HG03354 (cell line): ENCODE measurements at regions not wholly inside any gene's neighbourhood (a gene's known extent, or its start where the extent isn't known, plus 50 kb on each side); places are given as distances from the start of the nearest gene placed in this dataset.

Experiments
- ATAC-seq: cut with Tn5 transposase; IDR thresholded peaks from one replicate; pipeline ENCODE4 v1.9.1; 2021; ENCODE audit warnings: mild to moderate bottlenecking; ENCODE audit not compliant: unreplicated experiment, poor library complexity, severe bottlenecking

DNA sequence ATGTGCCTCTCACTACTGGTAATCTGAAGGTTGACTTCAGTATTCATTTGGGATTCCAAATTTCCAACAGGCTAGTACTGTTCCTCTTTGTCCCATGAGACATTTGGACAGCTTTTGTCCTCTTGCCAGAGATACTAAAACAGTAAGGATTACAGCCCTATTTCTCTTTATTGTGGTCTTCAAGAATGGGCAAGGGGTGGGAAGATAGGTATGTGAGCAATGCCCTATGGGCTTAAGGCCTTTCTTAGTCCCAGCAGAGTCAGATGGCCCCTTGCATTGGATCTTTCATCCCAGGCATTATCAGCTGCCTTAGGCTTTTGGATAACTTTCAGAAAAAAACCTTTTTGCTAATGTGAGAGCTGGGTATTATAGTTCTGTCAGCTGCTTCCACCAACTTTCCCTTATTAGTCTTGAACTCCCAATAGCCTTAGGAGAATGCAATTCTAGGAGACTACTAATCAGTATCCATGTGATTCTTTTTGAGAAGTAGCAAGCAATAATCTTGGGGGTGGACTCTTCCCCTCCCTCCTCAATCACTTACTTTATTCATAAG lies 361.1 kb upstream of the NUDT12 start:
- ATAC-seq, result no peak

DNA sequence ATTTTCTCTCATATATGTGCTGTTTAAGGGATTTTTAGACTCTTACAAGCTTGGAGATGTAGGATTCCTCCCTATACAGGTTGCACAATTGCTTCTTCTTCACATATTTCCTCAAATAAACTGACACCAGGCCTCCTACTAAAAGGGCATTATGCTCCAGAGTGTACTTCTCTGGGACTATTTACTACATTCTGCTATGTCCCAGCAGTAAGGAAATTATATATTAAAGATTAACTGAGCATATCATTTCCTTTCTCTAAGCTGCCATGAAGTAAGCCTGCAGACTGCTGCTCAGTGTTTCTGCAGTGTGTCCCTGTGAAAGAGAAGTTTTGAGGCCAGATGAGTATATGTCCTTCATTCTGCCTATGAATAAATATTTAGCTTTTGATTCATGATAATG lies 356.9 kb upstream of the NUDT12 start:
- ATAC-seq, result no peak

DNA sequence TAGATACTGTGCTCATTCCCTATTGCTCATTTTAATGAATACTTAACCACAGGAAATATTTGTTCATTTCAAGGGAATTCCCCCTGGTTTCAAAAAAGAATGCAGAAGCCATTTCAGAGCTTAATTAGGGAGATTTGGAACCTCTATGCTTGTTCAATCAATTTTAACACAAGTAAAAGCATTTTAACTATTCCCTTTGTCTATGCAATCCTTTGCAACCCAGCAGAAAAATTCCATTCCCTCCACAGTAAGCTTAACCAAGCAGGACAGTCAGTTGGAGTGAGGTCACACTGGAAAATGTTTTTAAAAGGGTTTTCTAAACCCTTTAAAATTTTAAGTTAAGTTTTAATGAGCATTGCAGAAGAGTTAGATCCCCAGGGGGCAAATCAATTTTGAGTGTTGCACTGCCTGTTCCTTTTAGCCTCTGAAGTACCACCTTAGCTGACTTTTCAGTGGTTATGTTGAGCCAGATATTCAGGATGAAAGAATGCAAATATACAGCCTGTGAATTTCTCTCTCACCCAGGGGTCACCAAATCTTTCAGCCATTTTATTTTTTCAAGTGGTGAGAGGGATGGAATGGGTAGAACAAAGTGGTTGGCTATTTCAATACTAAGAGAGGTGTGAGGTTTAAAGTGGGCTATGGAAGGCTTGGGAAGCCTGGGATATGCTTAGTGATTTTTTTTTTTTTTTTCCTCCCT lies 356.2 kb upstream of the NUDT12 start:
- ATAC-seq, result no peak

DNA sequence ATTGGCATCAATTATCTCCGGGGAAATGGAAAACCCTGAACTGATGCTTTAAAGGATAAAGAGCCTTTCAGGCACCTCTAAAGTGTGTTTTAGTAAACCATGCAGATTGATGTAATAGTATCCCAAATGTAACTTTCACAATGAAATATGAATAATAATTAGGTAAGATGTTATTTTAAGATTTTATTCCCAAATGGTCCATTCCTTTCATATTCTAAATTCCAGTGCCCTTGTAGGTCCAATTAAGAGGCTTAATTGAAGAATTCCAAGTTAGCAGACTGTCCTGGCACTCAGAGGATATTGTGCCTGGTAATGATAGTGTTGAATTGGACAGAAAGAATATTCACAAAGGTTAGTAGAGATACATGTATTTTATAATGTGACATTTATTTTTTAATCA lies 352.5 kb upstream of the NUDT12 start:
- no peak for ATAC-seq

DNA sequence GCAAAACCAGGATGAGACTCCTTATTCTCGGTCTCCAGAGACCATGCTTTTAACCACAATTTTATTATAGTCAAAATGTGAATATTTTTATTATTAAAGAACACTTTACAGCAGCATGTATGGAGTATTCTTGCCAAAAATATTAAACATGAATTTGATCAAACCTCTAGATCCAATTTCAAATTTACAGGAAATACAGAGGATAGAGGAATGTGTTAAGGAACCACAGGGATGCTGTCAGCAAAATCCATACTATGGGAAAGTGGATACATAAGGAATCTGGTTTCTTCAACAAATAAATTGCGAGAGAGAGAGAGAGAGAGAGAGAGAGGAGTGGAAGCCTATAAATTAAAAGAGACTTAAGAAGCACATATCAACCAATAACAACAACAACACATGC lies 348.2 kb upstream of the NUDT12 start:
- ATAC-seq, result no peak

DNA sequence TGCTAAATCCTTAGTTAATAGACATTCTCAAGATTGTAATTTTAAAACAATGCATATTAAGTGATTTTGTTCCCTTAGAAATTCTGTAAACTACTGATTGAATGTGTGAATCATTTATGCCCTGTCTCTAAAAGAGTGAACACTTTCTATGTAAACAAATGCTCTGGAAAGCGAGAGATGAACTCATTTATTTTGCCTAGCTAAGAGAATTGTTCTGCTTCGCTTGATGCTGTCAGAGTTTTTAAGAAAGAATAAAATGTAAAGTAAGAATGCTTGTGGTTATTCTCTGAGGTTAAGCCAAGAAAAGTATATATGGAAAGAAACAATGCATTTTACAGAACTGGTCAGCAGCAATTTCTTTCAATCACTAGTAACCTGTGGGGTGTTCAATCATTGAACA lies 347.4 kb upstream of the NUDT12 start:
- ATAC-seq, result no peak

DNA sequence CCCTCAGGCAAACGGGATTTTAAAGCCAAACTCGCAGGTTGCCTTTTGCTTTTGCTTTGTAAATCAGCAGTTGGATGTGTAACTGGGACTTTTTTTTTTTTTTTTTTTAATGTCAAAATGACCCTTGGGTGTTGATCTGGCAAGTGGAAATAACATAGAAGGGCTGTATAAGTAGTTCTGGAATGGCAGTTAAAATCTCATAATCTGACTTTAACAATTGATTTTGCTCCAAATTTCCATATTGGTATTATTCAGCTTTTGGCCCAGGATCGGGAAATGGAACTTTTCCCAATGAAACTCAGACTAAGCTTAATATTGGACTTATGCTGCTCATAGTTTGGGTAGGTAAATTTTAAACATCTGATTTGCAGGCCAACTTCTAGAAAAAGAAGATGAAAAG lies 346.8 kb upstream of the NUDT12 start:
- ATAC-seq, result no peak

DNA sequence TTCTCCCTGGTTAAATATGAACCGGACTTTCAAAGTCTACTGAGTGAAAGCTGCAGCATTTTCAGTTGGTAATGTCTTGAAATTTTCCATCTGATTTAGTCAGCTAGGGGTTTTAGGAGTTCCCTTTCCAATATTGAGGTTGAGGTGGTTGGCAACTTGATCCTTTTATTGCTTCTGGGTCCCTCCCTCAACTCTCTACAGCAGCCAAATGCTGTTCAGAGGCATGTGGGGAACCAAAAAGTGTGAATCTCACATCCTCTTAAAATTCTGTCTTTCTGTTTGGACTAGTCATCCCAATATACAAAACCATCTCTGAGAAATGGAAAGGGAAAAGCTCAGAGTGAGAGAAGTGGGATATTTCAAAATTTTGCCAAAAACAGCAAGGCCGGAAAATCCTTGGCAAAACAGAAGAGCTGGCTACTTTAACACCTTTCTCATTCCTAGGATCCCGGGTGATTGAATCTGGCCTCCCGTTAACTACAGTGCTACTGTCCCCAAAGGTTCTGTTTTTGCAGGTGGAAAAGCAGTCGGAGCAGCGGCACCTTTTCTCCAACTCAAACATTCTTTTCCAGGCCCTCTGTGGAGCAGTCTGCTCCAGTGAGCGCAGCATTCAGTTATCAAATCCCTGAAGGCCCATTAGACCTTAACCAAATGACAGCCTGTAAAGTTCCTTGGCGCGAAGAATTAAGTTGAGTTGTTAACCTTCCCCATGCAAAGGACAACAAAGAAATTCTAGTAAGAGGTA lies 345.9 kb upstream of the NUDT12 start:
- no peak for ATAC-seq

DNA sequence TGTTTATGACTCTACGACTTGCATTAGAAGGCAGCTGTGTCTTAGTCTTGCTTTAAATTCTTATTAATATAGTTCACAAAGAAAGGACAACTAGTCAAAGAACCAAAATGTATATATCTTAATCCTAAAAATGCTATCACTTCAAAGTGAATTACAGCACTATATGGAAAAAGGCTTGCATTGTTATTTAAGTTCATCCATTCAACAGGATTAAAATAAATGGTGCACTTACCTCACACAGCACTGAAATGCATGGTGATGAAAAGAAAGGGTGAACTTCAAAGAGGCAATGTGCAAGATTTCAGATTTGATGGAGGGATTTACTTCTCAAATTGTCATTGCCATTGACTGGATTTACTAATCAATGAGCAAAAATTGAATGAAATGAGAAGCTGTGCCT lies 344.4 kb upstream of the NUDT12 start:
- no peak for ATAC-seq

DNA sequence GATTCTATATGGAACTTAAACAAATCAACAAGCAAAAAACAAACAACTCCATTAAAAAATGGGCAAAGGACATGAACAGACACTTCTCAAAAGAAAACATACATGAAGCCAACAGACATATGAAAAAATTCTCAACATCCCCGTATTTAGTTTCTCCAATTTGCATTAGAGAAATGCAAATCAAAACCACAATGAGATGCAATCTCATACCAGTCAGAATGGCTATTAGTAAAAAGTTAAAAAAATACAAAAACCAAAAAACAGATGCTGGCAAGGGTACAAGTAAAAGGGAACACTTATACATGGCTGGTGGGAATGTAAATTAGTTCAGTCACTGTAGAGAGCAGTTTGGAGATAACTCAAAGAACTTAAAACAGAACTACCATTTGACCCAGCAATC lies 342.1 kb upstream of the NUDT12 start:
- no peak for ATAC-seq

DNA sequence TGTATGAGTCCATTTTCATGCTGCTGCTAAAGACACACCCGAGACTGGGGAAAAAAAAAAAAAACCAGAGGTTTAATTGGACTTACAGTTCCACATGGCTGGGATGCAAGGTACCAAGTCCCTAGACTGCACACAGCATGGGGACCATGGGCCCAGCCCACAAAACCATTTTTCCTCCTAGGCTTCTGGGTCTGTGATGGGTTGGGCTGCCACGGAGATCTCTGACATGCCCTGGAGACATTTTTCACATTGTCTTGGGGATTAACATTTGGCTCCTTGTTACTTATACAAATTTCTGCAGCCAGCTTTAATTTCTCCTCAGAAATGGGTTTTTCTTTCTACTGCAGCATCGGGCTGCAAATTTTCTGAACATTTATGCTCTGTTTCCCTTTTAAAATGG lies 340.3 kb upstream of the NUDT12 start:
- ATAC-seq, result no peak

DNA sequence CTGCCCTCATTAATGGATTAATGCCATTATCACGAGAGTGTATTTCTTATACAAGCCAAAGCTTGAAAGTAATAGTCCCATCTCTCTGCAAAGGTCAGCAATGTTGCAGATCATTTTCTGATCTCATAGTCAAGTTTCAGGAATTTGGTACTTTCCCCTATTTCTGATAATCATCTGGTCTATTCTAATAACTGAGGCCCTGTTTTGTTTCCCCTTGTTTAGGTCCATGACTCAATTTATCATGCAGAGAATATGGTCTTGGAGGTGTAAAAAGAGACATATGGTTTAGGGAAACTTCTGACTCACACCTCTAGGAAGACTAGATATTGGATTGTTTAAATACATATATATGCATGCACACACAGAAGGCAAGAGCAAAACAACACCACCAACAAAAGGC lies 339.3 kb upstream of the NUDT12 start:
- ATAC-seq, result no peak

DNA sequence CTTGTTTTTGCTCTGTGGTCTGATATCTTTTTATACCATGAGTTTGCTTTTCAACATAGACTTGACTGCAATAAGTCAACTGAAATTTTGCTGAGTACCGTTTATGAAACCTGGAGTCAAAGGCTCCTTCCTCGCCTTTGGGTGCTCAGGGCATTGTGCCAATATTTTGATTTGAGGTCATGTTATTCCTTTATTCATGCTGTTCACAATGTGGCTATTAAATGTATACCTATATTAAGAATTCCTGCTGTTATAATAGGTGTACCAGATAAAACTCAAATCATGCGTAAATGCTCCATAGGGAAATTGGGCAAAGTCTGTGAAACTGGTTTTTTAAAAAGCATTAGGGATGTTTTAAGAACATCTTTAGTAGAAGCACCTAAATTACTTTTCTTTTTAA lies 334.0 kb upstream of the NUDT12 start:
- no peak for ATAC-seq

DNA sequence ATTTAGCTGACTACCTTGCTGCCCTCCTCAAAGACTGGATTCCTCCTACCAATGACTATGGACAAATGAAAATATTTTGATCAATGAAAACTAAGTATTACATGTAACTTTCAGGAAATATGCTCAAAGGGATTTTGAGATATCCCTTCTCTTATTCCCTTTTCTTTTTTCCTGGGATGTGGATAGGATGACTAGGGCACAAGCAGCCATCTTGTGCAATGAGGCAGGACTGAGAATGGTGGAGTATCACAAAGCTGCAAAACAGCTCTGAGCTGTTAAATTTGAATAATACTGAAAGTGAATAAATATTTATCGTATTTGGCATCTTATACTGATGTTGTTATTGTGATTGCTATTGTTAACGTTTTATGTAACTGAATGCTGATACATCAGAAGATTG lies 333.1 kb upstream of the NUDT12 start:
- ATAC-seq, result no peak

DNA sequence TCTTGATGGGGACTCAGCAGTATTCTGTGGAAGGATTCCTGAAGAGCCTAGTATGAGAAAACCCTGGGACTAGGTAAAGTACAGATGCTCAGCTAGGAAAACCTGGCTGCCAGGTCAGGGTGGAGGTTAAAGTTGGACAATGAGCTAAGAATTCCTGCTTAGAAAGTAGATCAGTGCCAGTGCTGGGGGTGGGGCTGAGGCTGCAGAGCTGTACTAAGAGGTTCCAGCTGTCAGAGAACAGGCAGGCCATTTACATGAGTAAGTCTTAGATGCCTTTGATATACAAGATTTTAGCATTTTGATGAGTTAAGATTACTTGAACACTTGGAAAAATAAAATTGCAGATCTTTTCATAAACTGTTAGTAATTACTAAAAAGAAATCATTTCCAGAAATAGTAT lies 332.3 kb upstream of the NUDT12 start:
- ATAC-seq, result no peak

DNA sequence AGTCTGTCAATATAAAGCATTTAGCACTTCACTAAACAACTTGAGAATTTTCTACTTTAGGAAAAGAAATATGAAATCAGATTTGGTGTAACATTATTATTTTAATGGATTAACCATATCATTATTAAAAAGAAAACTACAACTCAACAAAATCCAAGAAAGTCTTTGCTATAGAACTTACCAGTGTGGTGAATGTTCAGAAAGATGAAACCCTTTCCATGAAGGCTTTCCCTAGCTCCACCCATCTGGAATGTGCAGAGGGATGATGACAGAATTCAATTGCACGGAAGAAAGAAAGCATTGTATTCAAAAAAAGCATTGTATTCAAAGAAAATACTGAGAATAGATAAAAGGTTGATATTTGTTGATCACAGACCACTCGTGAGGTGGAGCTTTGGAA lies 328.6 kb upstream of the NUDT12 start:
- no peak for ATAC-seq

DNA sequence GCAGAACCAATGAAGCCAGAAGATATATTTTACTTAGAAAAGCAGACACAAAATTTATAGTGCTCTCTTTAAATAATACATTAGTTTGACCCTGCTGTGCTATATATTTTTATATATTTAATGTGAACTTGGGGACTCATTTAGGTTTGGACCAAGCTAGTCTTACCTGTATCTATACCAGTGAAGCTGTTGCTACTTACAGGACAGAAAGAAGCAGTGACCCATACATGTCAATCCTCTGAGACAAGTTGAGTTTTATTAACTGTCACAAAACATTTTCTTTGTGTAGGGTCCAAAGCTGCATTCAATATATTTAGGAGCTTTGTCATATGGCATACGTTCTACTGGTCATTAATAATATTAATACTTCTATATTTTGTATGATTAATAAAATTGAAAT lies 327.7 kb upstream of the NUDT12 start:
- ATAC-seq, result no peak

DNA sequence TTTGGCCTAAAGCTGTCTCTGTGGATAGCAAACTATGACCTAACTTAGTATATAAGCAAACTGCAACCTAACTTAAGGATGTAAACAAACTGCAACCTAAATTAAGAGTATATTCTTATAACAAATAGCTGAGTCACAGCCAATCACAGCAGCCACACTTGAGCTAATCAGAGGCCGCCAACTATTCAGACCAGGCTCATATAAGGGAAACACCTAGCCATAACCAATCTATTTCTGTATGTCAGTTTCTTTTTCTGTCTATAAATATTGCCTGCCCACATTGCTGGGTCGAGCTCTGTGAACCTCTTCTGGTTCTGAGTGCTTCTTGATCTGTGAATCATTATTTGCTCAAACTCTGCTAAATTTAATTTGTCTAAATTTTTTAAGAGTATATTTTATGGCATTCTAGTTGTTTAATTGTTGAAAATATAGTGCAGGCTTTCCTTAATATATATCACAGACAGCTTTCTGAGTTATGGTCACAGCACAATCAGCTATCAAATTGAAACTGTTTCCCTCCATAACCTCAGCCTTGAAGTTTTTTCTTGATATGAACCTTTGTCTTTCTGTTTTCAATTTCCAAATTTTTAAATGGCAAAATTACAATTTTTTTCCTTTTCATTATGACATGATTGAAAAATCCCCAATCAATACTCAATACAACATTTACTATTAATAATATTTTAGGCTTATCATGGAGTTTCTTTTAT lies 327.1 kb upstream of the NUDT12 start:
- no peak for ATAC-seq

DNA sequence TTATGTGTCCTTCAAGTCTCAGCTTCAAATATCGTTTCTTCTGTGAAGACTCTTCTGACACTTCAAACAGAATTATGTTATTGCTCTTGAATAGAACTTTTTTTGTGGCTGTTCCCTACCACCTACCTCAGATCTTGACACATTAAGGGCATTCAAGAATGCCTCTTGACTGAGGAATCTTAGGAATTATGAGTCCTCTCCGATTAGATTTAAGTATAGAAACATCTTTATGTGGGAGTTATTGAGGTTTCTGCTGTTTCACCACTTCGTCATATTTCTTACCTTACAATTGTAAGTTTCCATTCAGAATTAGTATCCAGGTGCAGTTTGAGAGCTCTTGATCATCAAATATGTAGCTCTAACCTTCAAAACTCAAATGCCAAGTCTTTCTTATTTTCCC lies 324.2 kb upstream of the NUDT12 start:
- ATAC-seq, result no peak

DNA sequence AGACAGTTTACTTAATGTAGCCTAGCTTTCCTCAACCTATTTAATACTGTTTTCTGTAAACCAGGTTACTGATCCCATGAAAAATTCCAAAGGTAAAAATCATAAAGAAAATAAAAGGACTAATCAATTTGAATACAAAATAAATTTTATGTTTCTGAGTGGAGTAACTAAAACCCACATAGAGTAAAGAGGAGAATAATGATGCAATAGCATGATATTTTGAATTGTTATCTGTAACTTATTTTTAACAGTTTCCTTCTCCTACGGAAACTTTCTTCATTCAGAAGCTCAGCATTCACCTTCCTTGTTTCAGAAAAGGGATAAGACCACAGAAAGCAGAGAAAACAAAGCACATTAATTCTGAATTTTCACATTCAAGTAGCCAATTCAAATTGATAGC lies 320.6 kb upstream of the NUDT12 start:
- ATAC-seq, result no peak

DNA sequence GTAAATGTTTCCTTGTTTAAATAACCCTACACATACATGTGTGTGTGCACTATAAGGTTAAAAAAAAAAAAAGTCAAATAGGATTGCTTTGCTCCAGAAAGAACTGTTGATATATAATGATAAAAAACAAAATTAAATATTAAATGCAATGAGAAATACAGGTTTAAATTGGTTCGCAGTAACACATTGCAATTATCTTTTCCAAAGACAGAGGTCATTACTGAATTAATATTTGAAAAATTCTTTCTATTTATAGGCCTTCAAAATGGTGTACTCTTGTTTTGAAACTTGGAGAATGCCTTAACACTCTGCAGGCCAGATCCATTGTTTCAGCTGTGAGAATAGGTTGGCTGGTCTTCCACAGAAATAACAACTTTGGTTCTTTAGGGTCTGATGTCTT lies 319.0 kb upstream of the NUDT12 start:
- no peak for ATAC-seq
